ENCODE measurements at regions not wholly inside any gene's neighbourhood (a gene's known extent, or its start where the extent isn't known, plus 50 kb on each side); places are given as distances from the start of the nearest gene placed in this dataset.

DNA sequence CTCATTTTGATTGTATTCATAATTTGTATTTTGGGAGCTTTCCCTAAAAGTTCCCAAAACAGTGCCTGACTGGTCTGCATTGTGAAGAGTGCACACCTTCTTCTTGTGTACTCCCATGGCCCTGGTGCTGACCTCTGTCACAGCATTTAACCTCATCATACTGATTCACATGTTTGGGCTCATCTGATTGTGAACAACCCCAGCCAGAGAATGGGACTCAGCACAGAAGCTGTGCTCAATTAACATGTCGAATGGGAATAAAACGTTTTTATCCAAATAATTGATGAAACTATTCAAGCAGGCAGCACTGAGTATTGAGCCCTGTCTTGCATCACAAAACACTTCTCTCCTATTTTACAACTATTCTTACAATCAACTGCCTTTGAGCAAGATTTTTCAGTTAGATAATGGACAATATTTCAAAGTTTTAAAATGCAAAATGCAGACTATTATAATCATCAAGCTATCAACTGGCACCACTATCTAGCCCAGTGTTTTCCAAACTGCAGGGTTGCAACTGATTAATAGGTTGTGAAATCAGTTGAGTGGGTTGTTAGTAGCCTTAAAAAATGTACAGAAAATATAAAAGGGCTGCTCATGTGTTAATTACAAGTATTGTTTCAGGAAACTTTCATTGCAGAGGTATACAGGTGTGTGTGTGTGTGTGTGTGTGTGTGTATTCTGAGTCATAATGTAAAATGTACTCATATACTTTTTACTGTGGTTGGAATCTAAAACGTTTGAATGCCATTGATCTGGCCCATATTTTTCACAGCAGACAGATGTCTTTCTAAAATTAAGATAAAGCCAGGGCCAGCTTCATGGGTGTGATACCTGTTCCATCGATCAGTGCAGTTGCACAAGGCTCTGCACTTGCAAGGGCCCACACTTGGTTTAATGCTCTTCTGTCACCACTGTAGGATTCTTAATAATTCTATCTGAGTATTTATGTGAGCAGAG is 190.5 kb downstream of the PIK3R1 start:
- Histone ChIP-seq H3K9me3 (ENCODE audit: control insufficient read depth, insufficient read depth, low read depth, low read length) (no peaks in the 10 kb centered on the region), H3K27ac (ENCODE audit: extremely low read depth, low read depth, low read length) (no peak overlapping the region), H3K36me3 (ENCODE audit: control insufficient read depth in 2 of 2, insufficient read depth in 1 of 2, low read length in 2 of 2) (no peaks in the 10 kb centered on the region), H3K4me1 (ENCODE audit: control insufficient read depth, insufficient read depth, low read length) (no peaks in the 10 kb centered on the region), H3K4me3 (ENCODE audit: low read depth, low read length) (no peak overlapping the region)
- CTCF ChIA-PET = interaction anchor here (0.8 kb wide), 1 partner anchor 9 kb away, joined by 3 read pairs; no protein-coding TSS in a partner anchor
- POLR2A ChIA-PET = no interaction called here
- TF ChIP-seq ZNF211 (tag by site-specific recombination; IDR thresholded peaks at IDR 0.05; ENCODE audit: low read depth) (no peak), SCRT2 (tag by site-specific recombination; IDR thresholded peaks at IDR 0.05) (no peak)

DNA sequence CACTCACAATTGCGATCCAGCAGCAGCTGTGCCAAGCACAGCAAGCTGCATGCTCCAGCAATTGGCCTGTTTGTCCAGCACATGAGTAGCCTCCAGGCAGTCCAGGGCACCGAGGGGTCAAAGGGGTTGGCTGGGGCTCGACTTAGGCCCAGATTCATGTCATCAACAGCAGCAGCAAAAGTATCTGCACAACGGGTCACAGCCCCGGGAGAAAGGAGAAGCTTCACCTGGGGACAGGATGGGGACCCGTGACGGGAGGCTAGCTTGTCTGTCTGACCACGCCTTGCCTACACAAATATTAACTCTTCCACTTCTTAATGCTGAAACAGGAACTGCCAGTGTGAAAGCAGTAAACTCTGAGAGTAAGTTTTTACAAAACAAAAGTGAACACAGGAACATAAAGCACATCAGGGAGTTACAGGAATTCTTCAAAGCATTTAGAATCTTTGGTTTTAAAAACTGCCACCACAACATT is 191.2 kb downstream of the PIK3R1 start:
- H3K27ac ChIP-seq (ENCODE audit: extremely low read depth, low read depth, low read length) = no peak overlapping the region
- no peaks in the 10 kb centered on the region for H3K36me3 ChIP-seq (ENCODE audit: control insufficient read depth in 2 of 2, insufficient read depth in 1 of 2, low read length in 2 of 2)
- no peaks in the 10 kb centered on the region for H3K4me1 ChIP-seq (ENCODE audit: control insufficient read depth, insufficient read depth, low read length)
- no peak overlapping the region for H3K4me3 ChIP-seq (ENCODE audit: low read depth, low read length)
- TF ChIP-seq ZNF121 (tag by site-specific recombination; IDR thresholded peaks at IDR 0.05) = no peak
- no peak for TF ChIP-seq ZNF544 (tag by site-specific recombination; IDR thresholded peaks at IDR 0.05)
- H3K9me3 ChIP-seq (ENCODE audit: control insufficient read depth, insufficient read depth, low read depth, low read length) = no peaks in the 10 kb centered on the region
- ChIA-PET POLR2A (no interaction called here), CTCF (no interaction called here)

GRCh38 chr5:68407311-68408239 is 192.0 kb downstream of the PIK3R1 start:
- no peaks in the 10 kb centered on the region for H3K9me3 ChIP-seq (ENCODE audit: control insufficient read depth, insufficient read depth, low read depth, low read length)
- POLR2A ChIA-PET = no interaction called here
- H3K4me3 ChIP-seq (ENCODE audit: low read depth, low read length) = no peak overlapping the region
- no peaks in the 10 kb centered on the region for H3K4me1 ChIP-seq (ENCODE audit: control insufficient read depth, insufficient read depth, low read length)
- no peaks in the 10 kb centered on the region for H3K36me3 ChIP-seq (ENCODE audit: control insufficient read depth in 2 of 2, insufficient read depth in 1 of 2, low read length in 2 of 2)
- CTCF ChIA-PET = interaction anchor here (1.1 kb wide), 1 partner anchor 8 kb away, joined by 4 read pairs; no protein-coding TSS in a partner anchor
- H3K27ac ChIP-seq (ENCODE audit: extremely low read depth, low read depth, low read length) = no peak overlapping the region
- TF ChIP-seq, protein P1, sequence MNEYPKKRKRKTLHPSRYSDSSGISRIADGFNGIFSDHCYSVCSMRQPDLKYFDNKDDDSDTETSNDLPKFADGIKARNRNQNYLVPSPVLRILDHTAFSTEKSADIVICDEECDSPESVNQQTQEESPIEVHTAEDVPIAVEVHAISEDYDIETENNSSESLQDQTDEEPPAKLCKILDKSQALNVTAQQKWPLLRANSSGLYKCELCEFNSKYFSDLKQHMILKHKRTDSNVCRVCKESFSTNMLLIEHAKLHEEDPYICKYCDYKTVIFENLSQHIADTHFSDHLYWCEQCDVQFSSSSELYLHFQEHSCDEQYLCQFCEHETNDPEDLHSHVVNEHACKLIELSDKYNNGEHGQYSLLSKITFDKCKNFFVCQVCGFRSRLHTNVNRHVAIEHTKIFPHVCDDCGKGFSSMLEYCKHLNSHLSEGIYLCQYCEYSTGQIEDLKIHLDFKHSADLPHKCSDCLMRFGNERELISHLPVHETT (tag by site-specific recombination; IDR thresholded peaks at IDR 0.05) = no peak
- TF ChIP-seq FEZF1 (tag by site-specific recombination; IDR thresholded peaks at IDR 0.05) (no peak), PRDM4 (tag by site-specific recombination; IDR thresholded peaks at IDR 0.05) (no peak), ZNF560 (tag by site-specific recombination; IDR thresholded peaks at IDR 0.05; ENCODE audit: borderline replicate concordance) (no peak), ATF2 (tag by site-specific recombination; IDR thresholded peaks at IDR 0.05; ENCODE audit: low read depth) (peak; percentile 52), ZNF132 (tag by site-specific recombination; IDR thresholded peaks at IDR 0.05; ENCODE audit: borderline replicate concordance) (no peak)
